ENCODE measurements at regions not wholly inside any gene's neighbourhood (a gene's known extent, or its start where the extent isn't known, plus 50 kb on each side); places are given as distances from the start of the nearest gene placed in this dataset.

- no peak for DNase-seq
Measured at GRCh38 chr11:37695283-37695682, 1097.2 kb upstream of the RAG2 start.

DNA sequence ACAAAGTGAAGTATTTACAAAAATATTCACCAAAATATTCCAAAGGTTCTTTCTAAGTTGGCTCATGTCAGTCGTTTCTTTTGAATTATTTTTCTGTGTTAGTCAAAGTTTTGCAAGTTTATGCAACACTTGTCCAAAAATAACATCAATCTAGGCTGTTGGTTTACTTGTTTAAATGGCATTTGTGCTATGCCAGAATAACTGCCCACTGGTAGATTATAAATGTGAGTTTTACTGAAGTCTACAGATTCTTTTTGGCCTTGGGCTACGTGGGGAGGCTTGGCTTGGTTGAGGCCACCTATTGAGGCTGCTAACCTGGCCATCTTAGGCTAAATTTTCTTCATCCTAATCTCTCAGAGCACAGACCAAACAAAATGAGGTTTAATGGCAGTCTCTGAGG, 1091.9 kb upstream of the RAG2 start:
- no peak for DNase-seq

GRCh38 chr11:37688456-37688855, 1090.4 kb upstream of the RAG2 start:
- DNase-seq, result no peak

DNA sequence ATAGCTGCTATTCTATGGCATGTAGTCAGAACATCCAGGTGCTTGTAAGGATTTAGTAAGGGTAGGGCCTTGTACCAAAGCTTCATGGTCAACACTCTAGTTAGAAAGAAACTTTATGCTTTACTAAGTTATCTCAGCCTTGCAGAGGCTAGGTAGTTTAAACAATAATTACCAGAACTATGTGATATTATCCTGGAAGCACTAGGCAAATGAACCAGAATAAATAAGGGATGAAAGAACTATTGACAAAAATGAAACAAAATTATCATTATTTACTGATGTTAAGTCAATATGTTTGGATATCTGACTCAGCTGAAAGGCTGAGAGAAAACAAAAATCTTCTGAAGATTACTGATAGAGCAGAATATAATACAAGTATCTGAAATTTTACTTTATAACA, 1089.1 kb upstream of the RAG2 start:
- no peak for DNase-seq

DNA sequence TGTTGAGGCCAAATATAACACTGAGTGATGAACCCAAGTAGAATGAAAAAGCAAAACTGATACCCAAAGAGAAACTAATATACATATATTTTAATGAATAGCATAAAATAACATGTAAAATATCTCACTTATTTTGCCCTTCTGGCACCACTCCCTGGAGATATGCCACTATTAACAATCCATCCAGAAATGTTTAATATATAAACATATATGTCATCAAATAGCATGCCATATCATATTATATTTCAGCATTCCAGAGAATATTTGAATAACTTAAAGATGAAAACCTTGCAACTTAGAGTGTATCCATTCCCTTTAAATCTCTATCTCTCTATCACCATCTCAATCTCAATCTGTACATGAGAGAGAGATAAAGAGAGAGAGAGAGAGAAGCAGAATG, 1073.3 kb upstream of the RAG2 start:
- no peak for DNase-seq

GRCh38 chr11:37666960-37667359, 1068.9 kb upstream of the RAG2 start:
- DNase-seq, result no peak

DNA sequence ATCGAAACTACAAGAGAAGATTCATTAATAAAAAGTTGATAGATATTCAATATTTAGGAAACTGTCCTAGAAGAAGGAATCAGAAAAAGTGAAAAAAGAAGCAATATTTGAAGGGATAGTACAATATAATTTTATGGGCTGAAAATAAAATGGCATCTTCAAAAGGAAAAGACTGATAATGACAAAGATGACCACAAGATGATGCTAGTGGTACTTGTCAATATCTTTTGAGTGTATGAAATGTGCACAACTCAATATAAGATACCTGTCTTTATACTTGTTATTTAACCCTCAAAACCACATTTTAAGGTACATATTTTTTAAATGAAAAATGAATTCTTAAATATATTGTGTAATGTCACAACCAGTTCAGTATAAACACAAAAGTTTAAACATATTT, 1059.6 kb upstream of the RAG2 start:
- no peak for DNase-seq

DNA sequence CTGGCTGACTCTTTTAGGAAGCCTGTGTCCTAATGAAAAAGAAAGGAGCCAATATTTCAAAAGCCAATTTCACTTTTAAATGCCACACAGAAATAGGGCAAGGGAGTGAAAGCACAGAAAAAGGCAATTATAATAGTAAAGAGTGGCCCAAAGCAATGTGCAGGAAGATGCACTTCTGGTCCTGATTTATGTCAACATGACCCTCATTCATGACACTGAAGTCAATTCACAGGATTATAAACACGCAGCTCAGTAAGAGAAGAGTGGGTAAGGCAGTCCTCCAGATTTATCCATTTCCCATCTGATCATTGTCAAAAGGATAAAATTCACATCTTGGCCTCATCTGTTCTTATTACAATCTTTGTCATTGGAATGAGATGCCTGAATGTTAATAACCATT, 1049.7 kb upstream of the RAG2 start:
- DNase-seq, result no peak

GRCh38 chr11:37643968-37644367, 1045.9 kb upstream of the RAG2 start:
- no peak for DNase-seq

- DNase-seq, result no peak
Measured at GRCh38 chr11:37642296-37642695, 1044.3 kb upstream of the RAG2 start.

DNA sequence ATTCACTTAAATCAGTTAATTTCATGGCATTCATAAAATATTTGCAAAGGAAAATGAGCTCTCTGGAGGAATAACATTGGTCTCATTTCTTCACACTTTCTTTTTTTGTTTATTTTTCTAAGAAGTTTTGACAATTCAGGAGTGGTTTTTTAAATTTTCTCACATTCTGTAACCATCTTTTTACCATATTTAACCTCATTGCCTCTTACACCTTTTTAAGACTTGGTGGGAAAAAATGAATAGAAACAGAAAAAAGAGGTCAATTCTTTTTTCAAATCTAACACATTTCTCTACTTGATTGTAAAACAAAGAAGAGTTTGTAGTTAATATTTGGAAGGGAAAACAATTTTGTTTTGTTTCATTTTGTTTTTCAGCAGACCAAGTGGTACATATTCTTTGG, 1034.7 kb upstream of the RAG2 start:
- no peak for DNase-seq

DNA sequence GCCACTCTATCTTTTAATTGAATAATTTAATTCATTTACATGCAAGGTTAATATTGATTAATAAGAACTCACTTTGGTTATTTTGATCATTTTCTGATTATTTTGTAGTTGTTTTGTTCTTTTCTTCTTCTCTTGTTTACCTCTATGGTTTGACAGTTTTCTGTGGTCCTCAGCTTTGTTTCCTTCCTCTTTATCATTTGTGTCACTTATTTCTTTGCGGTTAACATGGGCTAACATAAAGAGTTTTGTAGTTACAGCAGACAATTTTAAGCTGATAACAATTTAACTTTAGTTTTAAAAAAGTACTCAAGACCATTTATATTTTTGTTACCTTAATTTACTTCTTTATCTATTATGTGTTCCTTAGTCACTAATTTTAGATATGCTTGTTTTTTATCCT, 1032.8 kb upstream of the RAG2 start:
- no peak for DNase-seq

DNA sequence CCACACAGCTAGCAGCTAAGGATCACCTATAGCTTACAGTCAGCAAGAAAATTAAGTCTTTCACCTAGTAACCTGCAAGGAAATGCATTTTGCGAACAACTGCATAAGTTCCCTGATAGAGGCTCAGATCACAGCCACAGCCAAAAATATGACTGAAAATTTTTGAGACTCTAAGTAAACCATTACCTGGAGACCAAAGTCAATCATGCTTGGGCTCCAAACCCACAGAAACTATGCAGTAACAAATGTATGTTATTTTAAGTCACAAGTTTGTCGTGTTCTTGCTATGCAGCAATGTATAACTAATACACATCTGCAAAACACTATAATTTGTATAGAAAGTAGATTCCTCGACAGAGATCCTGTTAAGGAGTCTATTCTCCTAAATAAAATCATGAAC, 1025.7 kb upstream of the RAG2 start:
- DNase-seq, result no peak

DNA sequence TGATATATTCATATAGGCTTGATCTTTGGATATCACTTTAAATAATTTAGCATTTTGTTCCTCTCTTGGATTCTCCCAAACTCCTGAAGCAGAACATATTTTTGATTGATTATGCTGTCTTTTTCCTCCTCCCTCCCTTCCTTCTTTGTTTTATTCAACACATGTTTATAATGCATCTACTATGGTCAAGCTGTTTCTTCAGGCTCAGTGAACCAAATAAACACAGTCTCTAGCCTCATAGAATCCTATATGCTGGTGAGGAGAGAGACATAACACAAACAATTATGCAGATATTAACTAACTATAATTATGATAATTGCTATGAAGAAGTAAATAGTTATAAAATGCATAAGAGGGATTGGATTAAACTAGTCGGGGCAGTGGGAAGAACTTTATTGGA, 1023.6 kb upstream of the RAG2 start:
- DNase-seq, result no peak

DNA sequence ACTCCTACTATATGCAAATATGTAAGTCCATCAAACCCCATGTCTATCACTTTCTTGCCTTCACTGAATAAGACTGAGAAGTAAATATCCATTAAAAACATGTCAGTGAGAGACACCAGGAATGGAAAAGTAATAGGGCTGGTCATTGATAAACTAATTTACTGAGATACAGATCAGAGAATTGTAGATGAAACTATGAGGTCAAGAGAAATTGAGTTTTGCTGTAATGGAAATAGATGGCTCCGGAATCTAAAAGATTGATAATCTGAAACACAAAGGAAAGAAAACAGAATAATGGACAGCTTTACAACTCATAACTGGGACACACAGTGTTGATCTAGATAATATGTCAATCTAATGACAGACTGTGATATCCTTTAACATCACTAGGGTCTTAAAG, 1018.3 kb upstream of the RAG2 start:
- no peak for DNase-seq

- DNase-seq, result no peak
Measured at GRCh38 chr11:37613031-37613430, 1015.0 kb upstream of the RAG2 start.

DNA sequence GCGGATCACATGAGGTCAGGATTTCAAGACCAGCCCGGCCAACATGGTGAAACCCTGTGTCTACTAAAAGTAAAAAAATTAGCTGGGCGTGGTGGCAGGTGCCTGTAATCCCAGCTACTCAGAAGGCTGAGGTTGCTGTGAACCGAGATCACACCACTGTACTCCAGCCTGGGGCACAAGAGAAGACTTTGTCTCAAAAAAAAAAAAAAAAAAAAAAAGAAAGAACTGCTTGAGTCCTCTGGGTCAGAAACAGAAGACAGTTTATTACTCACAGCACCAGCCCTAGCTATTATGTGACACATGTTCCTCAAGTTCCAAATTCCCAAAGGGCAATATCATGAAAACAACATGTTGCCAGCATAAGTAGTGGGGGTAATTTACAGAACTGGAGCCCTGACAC, 1014.1 kb upstream of the RAG2 start:
- DNase-seq, result no peak

DNA sequence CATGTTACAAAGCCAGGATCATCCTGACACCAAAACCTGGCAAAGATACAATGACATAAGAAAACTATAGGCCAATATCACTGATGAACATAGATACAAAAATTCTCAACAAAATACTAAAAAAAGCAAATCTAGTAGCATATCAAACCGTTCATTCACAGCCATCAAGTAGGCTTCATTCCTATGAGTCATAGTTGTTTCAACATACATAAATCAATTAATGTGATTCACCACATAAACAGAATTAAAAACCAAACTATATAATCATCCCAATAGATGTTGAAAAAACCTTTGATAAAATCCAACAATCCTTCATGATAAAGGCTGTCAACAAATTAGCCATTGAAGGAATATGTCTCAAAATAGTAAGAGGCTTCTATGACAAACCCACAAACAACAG, 1007.2 kb upstream of the RAG2 start:
- DNase-seq, result no peak

- no peak for DNase-seq
Measured at GRCh38 chr11:37598381-37598780, 1000.3 kb upstream of the RAG2 start.

- DNase-seq, result no peak
Measured at GRCh38 chr11:37597776-37598175, 999.7 kb upstream of the RAG2 start.

DNA sequence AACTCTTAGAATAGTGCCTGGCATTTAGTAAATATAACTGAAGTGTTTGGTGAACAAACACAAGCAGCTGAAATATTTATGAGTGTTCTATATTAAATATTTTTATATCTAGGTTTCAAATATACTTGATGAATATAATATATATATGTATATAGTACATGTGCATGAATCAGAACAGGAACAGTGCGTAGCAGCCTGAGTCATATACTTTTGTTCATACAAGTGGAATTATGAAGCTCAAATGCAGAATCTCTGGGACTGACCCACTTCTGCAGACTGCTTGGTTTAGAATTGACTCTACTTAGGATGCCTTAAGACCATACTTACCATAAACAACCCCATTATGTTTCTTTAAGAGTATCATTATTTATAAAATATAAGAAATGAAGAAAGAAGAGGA, 997.8 kb upstream of the RAG2 start:
- no peak for DNase-seq

DNA sequence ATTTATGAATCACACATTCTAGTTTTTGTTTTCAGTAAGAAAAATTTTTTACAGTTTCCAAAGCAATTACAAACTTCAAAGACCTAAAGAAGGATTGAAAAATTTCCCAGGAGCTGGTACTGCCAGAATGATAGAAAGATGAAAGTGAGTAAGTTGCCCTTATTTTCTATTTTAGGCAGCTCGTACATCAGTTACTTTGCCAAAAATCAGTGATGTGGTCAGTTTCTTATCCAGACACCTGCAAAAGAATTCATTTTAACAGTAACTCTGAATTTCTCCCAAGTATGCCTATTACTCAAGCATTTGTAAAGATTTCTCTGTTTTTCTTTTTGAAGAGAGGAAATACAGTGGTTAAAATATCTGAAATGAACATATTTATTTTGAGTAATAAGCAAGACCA, 976.3 kb upstream of the RAG2 start:
- no peak for DNase-seq

DNA sequence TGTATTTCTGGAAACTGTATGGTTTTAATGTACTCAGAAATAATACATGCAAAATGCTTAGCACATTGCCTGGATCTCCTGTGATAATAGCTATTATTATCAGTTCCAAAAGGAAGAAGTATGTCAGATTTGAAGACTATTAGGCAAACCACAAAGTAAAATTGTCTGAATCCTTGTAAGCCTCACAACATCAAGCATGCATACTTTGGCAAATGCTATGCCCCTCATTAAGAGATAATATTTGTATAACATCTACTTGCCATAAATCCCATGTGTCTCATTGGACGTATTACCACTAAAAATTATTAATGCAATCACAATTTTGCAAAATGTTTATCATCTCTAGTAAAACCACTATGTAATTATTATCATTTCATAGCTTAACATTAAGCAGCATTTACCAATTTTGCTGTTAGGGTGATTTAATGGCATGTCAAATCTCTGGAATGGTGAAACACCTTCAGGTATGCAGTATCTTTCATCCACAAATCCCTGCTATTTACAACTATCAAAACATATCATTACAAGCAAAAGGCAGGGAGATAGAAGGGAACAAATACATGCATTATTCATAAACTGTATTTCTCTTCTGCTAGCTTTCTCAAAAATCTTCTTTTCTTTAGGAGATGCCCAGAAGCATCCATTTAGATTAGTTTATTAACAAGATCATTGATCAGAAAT, 974.6 kb upstream of the RAG2 start:
- no peak for DNase-seq

DNA sequence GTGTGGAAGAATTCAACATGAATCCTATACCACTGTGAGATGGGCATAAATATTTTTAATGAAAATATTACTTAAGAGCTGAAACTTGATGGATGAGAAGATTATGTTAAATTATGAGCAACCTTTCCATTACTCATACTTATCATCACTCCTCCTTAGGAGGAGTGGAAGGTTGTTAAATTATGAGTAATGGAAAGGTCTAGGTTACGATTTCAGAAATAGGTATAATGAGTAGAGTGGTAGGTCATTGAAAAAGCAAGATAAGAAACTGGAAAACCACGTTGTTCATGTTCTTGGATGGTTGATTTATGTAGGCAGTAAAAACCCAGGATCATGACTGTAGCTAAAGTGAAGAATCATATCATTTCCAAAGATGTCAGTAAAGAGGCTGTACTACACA, 973.2 kb upstream of the RAG2 start:
- no peak for DNase-seq

DNA sequence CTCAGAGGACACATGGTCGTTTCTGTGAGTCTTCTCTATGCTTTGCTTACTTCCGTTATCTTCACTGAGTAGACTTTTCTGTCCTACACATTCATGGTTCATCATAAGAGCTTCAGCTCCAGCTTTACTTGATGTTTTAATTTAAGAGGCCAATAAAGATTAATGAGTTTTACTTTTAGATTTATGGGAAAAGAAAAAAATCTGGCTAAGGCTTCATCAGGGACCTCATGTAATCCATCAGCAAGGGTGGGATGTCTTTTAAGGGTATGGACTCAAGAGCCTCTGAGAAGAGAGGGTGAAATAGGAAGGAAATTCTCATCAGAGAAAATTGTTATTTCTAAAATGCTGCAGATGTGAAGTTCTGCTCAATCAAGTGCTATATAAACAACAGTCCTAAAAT, 963.0 kb upstream of the RAG2 start:
- no peak for DNase-seq

- no peak for DNase-seq
Measured at GRCh38 chr11:37560346-37560745, 962.3 kb upstream of the RAG2 start.

Data from NCI-H1930 (cell line).